22Rv1 (cell line): ENCODE measurements at regions not wholly inside any gene's neighbourhood (a gene's known extent, or its start where the extent isn't known, plus 50 kb on each side); places are given as distances from the start of the nearest gene placed in this dataset.

Experiments
- ZFX ChIP-seq: fragments of 450-650 bp; IDR thresholded peaks from 2 replicates; pipeline ENCODE4 v1.6.1; 2017; ENCODE audit warnings: antibody characterized with exemption, borderline replicate concordance
- TF ChIP-seq, protein P1 (sequence below): fragments of 450-650 bp; IDR thresholded peaks from 2 replicates; pipeline ENCODE4 v1.5.1; 2017; ENCODE audit warnings: mild to moderate bottlenecking

DNA sequence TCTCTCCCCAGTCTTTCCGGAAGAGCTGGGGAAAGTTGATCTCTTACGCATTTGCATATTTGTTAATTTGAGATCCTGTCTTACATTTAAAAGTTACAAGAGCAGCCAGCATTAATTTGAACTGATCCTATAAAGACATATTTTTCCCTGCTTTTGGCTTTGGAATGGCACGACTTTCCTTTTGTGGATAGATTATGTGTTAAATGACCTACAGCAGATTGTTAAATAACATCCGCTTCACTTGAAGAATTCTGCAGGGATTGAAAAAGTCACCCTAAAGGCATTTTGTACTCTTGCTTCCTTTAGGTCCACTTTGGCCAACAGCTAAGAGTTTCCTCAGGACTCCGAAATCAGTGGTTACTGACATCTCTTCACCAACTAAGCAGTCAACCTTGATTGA, 334.0 kb downstream of the TBC1D4 start:
- TF ChIP-seq, protein P1, sequence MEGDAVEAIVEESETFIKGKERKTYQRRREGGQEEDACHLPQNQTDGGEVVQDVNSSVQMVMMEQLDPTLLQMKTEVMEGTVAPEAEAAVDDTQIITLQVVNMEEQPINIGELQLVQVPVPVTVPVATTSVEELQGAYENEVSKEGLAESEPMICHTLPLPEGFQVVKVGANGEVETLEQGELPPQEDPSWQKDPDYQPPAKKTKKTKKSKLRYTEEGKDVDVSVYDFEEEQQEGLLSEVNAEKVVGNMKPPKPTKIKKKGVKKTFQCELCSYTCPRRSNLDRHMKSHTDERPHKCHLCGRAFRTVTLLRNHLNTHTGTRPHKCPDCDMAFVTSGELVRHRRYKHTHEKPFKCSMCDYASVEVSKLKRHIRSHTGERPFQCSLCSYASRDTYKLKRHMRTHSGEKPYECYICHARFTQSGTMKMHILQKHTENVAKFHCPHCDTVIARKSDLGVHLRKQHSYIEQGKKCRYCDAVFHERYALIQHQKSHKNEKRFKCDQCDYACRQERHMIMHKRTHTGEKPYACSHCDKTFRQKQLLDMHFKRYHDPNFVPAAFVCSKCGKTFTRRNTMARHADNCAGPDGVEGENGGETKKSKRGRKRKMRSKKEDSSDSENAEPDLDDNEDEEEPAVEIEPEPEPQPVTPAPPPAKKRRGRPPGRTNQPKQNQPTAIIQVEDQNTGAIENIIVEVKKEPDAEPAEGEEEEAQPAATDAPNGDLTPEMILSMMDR, result no peak
- no peak for TF ChIP-seq ZFX
